Loucy (cell line): ENCODE measurements at regions not wholly inside any gene's neighbourhood (a gene's known extent, or its start where the extent isn't known, plus 50 kb on each side); places are given as distances from the start of the nearest gene placed in this dataset.

ENCODE experiments used
- H2AFZ ChIP-seq: fragments of 200-600 bp; sonication (generic); 2 replicates; pipeline ENCODE4 v1.6.0; 2016; ENCODE audit warnings: antibody characterized with exemption, mild to moderate bottlenecking, low read length, moderate library complexity
- H3F3A ChIP-seq: fragments of 200-600 bp; 2 replicates; pipeline ENCODE4 v1.6.0; 2016; ENCODE audit warnings: antibody characterized with exemption, low read depth, mild to moderate bottlenecking
- H3K27me3 ChIP-seq: fragments of 200-600 bp; sonication (generic); 2 replicates; pipeline ENCODE4 v1.6.1; 2014; ENCODE audit warnings: low read length, mild to moderate bottlenecking; ENCODE audit not compliant: insufficient read depth, poor library complexity, severe bottlenecking
- H3K36me3 ChIP-seq: fragments of 200-600 bp; sonication (generic); 2 replicates; pipeline ENCODE4 v1.6.1; 2016; ENCODE audit warnings: low read length; ENCODE audit not compliant: insufficient read depth
- H3K4me1 ChIP-seq: fragments of 200-600 bp; sonication (generic); 2 replicates; pipeline ENCODE4 v1.5.1; 2014; ENCODE audit warnings: low read length, mild to moderate bottlenecking; ENCODE audit not compliant: insufficient read depth, poor library complexity, severe bottlenecking
- H3K4me2 ChIP-seq: fragments of 200-600 bp; sonication (generic); 2 replicates; pipeline ENCODE4 v1.6.0; 2014; ENCODE audit warnings: antibody characterized with exemption, low read length, low read depth, mild to moderate bottlenecking; ENCODE audit not compliant: poor library complexity, severe bottlenecking
- H3K4me3 ChIP-seq: fragments of 200-600 bp; sonication (generic); 2 replicates; pipeline ENCODE4 v1.5.1; 2014; ENCODE audit warnings: low read length, mild to moderate bottlenecking, mixed read lengths; ENCODE audit not compliant: poor library complexity, severe bottlenecking
- H3K79me2 ChIP-seq: fragments of 200-600 bp; sonication (generic); 2 replicates; pipeline ENCODE4 v1.6.1; 2014; ENCODE audit warnings: low read length; ENCODE audit not compliant: insufficient read depth
- H3K9ac ChIP-seq: fragments of 200-600 bp; sonication (generic); 2 replicates; pipeline ENCODE4 v1.6.0; 2014; ENCODE audit warnings: mild to moderate bottlenecking, low read depth, low read length, moderate library complexity; ENCODE audit not compliant: poor library complexity, severe bottlenecking
- H3K9me2 ChIP-seq: fragments of 200-600 bp; sonication (generic); replicated peaks from 2 replicates; pipeline ENCODE4 v1.6.1; 2016; ENCODE audit warnings: low read depth, low read length, mixed read lengths
- H3K9me3 ChIP-seq: fragments of 200-600 bp; sonication (generic); 2 replicates; pipeline ENCODE4 v1.6.1; 2014; ENCODE audit warnings: mild to moderate bottlenecking, antibody characterized with exemption, low read length, low read depth; ENCODE audit not compliant: insufficient read depth
- H4K20me1 ChIP-seq: fragments of 200-600 bp; sonication (generic); 2 replicates; pipeline ENCODE4 v1.6.0; 2014; ENCODE audit warnings: antibody characterized with exemption, low read length, mild to moderate bottlenecking; ENCODE audit not compliant: insufficient read depth, poor library complexity, severe bottlenecking
- CTCF ChIP-seq: fragments of 200-600 bp; sonication (generic); conservative IDR thresholded peaks from 2 replicates; pipeline ENCODE4 v1.5.1; 2014; ENCODE audit warnings: mild to moderate bottlenecking, antibody characterized with exemption, low read length
- EZH2phosphoT487 ChIP-seq: fragments of 200-600 bp; IDR thresholded peaks from 2 replicates; pipeline ENCODE4 v1.6.1; 2018; ENCODE audit warnings: antibody characterized with exemption, mild to moderate bottlenecking, moderate library complexity, borderline replicate concordance

DNA sequence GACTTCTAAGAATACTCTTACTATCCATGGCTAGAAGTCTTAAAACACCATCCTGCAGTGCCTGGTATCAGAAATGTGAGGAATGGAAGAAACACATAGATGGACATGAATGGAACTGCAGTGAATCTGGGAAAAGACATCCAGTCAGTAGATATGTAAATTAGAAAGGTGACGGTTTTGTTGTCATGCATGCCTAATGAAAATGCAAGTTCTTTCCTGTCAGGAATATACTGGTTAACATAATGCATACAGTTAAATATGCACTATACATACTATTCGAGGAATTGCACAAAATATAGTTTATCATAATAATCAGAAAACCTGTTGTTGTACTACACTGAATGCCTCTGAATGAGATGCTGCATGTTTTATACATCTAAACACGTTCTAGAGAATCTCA, 190.6 kb upstream of the ITGA4 start:
- no peak overlapping the region for H3K4me3 ChIP-seq
- H3F3A ChIP-seq = no peaks in the 10 kb centered on the region
- no peaks in the 10 kb centered on the region for H3K79me2 ChIP-seq
- TF ChIP-seq CTCF (no peak), EZH2phosphoT487 (no peak)
- H3K9ac ChIP-seq = no peak overlapping the region
- peaks cover 3% of the 10 kb centered on the region for H4K20me1 ChIP-seq
- H3K27me3 ChIP-seq = no peaks in the 10 kb centered on the region
- no peak overlapping the region for H2AFZ ChIP-seq
- H3K4me1 ChIP-seq = peaks cover 33% of the 10 kb centered on the region
- no peak overlapping the region for H3K4me2 ChIP-seq
- no peaks in the 10 kb centered on the region for H3K36me3 ChIP-seq
- no peaks in the 10 kb centered on the region for H3K9me2 ChIP-seq
- no peaks in the 10 kb centered on the region for H3K9me3 ChIP-seq

- no peaks in the 10 kb centered on the region for H3K9me3 ChIP-seq
- H3K36me3 ChIP-seq = no peaks in the 10 kb centered on the region
- H3K9me2 ChIP-seq = no peaks in the 10 kb centered on the region
- peak overlapping the region; percentile 9 for H3K4me2 ChIP-seq
- H3F3A ChIP-seq = no peaks in the 10 kb centered on the region
- H3K4me3 ChIP-seq = no peak overlapping the region
- H3K27me3 ChIP-seq = no peaks in the 10 kb centered on the region
- TF ChIP-seq EZH2phosphoT487 (no peak), CTCF (no peak)
- no peaks in the 10 kb centered on the region for H4K20me1 ChIP-seq
- H3K9ac ChIP-seq = no peak overlapping the region
- H2AFZ ChIP-seq = no peak overlapping the region
- H3K79me2 ChIP-seq = no peaks in the 10 kb centered on the region
- peaks cover 17% of the 10 kb centered on the region for H3K4me1 ChIP-seq
These were observed 188.9 kb upstream of the ITGA4 start for GRCh38 chr2:181268174-181268867.

- Histone ChIP-seq H3K79me2 (no peaks in the 10 kb centered on the region), H3K27me3 (no peaks in the 10 kb centered on the region), H2AFZ (no peak overlapping the region)
These were observed 183.2 kb upstream of the ITGA4 start for GRCh38 chr2:181273986-181274385.

GRCh38 chr2:181275643-181276070, 181.5 kb upstream of the ITGA4 start:
- H3K27me3 ChIP-seq = no peaks in the 10 kb centered on the region
- H2AFZ ChIP-seq = no peak overlapping the region
- H3K9me2 ChIP-seq = no peaks in the 10 kb centered on the region
- no peaks in the 10 kb centered on the region for H3K36me3 ChIP-seq
- H3K4me2 ChIP-seq = peak overlapping the region; percentile 45
- H4K20me1 ChIP-seq = no peaks in the 10 kb centered on the region
- H3K4me1 ChIP-seq = peaks cover 33% of the 10 kb centered on the region
- no peaks in the 10 kb centered on the region for H3F3A ChIP-seq
- TF ChIP-seq EZH2phosphoT487 (no peak), CTCF (peak; percentile 52)
- no peaks in the 10 kb centered on the region for H3K79me2 ChIP-seq
- H3K9me3 ChIP-seq = no peaks in the 10 kb centered on the region
- peak overlapping the region; percentile 26 for H3K9ac ChIP-seq
- H3K4me3 ChIP-seq = no peak overlapping the region

More at GRCh38 chr2:181273986-181274385, 183.2 kb upstream of the ITGA4 start:
- H4K20me1 ChIP-seq = no peaks in the 10 kb centered on the region
- no peaks in the 10 kb centered on the region for H3K36me3 ChIP-seq
- no peaks in the 10 kb centered on the region for H3K9me2 ChIP-seq
- no peak for TF ChIP-seq EZH2phosphoT487
- H3K9ac ChIP-seq = no peak overlapping the region
- no peaks in the 10 kb centered on the region for H3K9me3 ChIP-seq
- no peak overlapping the region for H3K4me2 ChIP-seq
- H3F3A ChIP-seq = no peaks in the 10 kb centered on the region
- no peak overlapping the region for H3K4me3 ChIP-seq
- H3K4me1 ChIP-seq = peaks cover 30% of the 10 kb centered on the region
